ENCODE measurements at regions not wholly inside any gene's neighbourhood (a gene's known extent, or its start where the extent isn't known, plus 50 kb on each side); places are given as distances from the start of the nearest gene placed in this dataset.
"Not testable (repeated sequence)": the region's sequence is repeated elsewhere in the genome, so short reads cannot be mapped to it uniquely, and the experiment has no call there.

DNA sequence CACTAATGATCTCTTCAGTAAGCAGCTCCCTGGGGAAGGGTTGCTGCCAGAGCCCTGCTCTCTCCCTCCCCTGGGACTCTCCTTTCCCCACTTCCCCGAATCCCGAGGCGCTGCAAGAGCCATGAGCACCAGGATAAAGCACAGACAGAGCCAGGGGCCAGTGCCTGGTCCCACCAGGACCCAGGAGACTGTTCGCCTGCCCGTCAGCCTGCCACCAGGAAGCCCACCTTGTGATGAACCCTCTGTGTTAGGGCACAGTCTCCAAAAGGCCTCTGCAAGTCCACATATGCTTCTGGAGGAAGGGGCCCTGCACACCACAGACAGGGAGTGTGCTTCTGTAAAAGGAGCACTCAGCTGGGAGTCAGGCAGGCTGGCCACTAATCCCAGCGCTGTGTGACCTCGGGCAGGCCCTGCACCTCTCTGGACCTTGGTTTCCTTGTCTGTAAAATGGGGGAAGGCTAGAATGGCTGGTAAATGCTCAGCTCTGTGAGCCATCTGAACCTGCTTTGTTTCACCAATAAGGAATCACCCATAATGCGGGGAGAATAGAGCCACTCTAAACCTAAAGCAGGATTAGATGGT lies 209.4 kb downstream of the TBC1D2B start:
- TF ChIP-seq, protein P1, sequence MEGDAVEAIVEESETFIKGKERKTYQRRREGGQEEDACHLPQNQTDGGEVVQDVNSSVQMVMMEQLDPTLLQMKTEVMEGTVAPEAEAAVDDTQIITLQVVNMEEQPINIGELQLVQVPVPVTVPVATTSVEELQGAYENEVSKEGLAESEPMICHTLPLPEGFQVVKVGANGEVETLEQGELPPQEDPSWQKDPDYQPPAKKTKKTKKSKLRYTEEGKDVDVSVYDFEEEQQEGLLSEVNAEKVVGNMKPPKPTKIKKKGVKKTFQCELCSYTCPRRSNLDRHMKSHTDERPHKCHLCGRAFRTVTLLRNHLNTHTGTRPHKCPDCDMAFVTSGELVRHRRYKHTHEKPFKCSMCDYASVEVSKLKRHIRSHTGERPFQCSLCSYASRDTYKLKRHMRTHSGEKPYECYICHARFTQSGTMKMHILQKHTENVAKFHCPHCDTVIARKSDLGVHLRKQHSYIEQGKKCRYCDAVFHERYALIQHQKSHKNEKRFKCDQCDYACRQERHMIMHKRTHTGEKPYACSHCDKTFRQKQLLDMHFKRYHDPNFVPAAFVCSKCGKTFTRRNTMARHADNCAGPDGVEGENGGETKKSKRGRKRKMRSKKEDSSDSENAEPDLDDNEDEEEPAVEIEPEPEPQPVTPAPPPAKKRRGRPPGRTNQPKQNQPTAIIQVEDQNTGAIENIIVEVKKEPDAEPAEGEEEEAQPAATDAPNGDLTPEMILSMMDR (IDR thresholded peaks at IDR 0.05): not testable (repeated sequence)
- not testable (repeated sequence) for TF ChIP-seq EZH2, EZH2phosphoT487 (IDR thresholded peaks at IDR 0.05)

All from neural progenitor cell (in vitro differentiated cells).